ENCODE measurements at regions not wholly inside any gene's neighbourhood (a gene's known extent, or its start where the extent isn't known, plus 50 kb on each side); places are given as distances from the start of the nearest gene placed in this dataset.

GRCh38 chr2:161063157-161063945 is 96.9 kb upstream of the TANK start:
- TF ChIP-seq, protein P1, sequence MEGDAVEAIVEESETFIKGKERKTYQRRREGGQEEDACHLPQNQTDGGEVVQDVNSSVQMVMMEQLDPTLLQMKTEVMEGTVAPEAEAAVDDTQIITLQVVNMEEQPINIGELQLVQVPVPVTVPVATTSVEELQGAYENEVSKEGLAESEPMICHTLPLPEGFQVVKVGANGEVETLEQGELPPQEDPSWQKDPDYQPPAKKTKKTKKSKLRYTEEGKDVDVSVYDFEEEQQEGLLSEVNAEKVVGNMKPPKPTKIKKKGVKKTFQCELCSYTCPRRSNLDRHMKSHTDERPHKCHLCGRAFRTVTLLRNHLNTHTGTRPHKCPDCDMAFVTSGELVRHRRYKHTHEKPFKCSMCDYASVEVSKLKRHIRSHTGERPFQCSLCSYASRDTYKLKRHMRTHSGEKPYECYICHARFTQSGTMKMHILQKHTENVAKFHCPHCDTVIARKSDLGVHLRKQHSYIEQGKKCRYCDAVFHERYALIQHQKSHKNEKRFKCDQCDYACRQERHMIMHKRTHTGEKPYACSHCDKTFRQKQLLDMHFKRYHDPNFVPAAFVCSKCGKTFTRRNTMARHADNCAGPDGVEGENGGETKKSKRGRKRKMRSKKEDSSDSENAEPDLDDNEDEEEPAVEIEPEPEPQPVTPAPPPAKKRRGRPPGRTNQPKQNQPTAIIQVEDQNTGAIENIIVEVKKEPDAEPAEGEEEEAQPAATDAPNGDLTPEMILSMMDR (IDR thresholded peaks at IDR 0.05; ENCODE audit: low read length) = peak; percentile 87
- TF ChIP-seq EZH2 (IDR thresholded peaks at IDR 0.05; ENCODE audit: borderline replicate concordance, low read length) = no peak
